Hematopoietic multipotent progenitor cell treated with erythropoietin and hydrocortisone succinate and interleukin-3 and kit ligand, for 4 days (in vitro differentiated cells): ENCODE measurements at regions not wholly inside any gene's neighbourhood (a gene's known extent, or its start where the extent isn't known, plus 50 kb on each side); places are given as distances from the start of the nearest gene placed in this dataset.

Source experiments
- DNase-seq: peaks from one replicate; pipeline ENCODE4 v3.0.0-alpha.2; 2015

DNA sequence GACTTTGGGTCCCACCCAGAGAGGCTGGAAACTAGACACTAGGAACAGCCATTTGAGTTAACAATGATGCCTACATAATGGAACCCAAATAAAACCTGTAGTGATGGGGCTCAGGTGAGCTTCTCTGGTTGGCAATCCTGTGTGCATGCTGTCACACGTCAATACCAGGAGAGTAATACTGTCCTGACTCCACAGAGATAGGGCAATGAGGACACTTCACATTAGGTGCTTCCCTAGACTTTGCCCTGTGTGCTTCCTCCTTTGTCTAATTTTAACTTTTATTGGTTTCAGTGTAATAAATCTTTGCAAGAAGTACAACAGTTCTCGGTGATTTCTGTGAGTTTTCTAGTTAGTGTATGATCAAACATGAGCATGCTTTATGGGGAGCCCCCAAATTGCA is 281.8 kb upstream of the ARRDC4 start:
- DNase-seq, result no peak

DNA sequence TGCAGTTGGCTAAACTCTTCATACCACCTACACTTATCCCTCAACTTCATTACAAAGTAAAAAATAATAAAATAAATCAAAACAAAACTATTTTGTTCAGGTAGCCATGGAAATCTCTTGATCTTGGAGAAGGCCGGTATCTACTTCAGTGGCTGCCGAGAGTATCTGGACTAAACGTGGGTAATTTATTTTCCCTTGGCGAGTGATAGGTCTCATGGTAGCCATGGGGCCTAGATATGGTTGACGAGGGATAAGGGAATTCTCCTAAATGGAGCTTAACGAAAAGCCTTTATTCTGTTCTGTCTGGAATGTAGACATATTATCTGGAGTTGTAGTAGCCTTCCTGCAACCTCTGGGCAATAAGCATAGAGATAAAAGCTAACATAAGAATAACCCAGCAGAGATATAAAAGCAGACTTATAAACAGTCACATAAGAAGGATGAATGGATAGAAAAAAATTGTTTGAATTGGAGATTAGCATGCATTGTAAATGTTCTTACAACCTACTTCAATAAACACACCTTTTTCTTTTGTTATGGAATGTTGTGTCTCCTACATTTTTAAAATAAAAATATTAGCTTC is 281.3 kb upstream of the ARRDC4 start:
- no peak for DNase-seq

DNA sequence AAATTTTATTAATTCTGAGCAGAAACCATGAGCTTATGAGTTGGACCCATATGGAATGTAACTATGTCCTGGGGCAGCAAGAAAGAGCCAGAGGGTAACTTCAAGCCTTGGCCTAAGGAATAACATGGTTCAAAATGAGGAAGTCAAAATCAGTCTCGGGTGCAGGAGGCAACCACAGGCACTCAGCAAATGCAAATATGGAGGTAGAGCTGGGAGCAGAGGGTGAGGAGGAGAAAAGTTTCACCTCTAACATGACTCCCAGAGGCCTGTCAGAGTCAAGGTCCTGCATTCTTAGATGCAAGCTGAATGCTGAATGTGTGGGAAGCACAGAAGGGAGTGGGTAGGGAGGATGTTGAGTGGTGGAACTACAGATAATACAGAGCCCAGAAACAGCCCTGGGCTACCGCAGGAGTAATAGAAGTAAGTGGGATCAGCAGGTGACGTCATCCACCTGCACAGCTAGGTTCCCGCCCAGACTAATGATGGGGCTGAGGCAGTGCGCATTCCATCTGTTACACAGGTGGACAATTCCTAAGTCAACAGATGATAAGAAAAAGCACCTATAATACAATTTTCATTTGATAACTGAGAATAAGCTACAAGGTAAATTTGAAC is 279.8 kb upstream of the ARRDC4 start:
- peak; percentile 0 for DNase-seq

DNA sequence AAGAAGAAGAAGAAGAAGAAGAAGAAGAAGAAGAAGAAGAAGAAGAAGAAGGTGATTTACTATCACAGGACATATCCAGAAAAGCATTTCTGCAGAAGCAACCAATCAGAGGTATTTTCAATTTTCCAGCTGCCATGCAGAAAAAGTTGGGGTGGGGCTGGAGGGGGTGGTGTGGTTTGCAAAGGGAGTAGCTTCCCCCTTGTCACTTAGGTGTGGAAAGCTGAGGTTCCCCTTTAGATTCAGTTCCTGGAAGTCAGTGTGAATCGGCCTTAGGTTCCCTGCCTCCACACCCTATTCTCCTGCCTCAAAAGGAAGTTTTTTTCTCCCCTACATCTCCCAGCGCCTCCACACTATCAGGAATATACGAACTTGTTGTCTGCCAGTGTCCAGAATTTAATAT is 276.7 kb upstream of the ARRDC4 start:
- peak; percentile 10 for DNase-seq

DNA sequence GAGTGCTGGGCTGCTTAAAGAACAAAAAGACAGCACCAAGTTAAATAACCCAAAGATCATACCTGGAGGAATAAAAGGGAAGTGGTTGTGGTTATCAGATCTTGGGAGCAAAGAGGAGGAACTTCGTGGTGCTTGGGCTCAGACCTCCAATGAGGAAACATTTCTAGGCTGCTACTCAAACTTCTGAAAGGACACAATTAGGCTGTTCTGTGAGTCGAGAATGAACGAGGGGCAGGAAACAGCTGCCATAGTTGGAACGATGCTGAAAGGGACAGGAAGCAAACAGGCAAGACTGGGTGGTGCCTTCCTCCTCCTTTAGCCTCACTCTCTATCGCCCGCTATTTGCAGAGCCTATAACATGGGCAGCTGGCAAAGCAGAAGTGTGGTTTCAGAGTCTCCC is 276.3 kb upstream of the ARRDC4 start:
- peak; percentile 54 for DNase-seq

DNA sequence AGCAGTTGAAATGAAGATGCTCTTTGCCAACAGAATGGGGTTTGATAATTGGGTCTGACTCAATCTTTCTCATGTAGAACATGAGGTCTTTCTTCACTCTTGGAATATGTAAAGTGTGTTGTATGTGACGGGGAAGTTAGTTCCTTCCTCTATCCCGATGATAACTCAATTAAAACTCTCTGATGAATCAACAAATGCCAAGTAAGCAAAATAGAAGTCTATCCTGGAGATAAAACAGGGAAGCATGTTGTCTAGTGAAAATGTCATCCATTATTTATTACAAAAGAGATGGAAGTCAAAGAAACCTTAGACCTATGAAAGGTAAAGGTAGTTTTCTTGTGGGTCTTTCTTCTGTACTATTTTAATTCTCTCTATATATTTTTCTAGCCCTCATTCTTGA is 274.2 kb upstream of the ARRDC4 start:
- DNase-seq, result no peak

DNA sequence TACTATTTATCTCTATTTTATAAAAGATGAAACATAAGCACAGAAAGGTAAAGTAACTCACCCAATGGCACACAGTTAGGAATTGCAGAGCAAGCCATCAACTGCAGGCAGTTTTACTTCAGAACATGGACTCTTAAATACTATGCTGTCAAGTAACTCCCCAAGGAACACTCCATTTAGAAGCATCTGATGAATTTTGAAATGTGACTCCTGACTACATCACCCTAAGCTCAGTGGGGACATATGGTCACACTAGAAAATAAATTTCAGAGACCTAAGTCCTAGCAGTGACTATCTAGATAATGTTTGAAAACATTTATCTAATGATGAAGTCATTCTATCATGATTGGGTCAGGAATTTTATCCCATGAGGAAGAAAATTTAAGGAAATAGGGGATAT is 272.8 kb upstream of the ARRDC4 start:
- DNase-seq, result no peak

DNA sequence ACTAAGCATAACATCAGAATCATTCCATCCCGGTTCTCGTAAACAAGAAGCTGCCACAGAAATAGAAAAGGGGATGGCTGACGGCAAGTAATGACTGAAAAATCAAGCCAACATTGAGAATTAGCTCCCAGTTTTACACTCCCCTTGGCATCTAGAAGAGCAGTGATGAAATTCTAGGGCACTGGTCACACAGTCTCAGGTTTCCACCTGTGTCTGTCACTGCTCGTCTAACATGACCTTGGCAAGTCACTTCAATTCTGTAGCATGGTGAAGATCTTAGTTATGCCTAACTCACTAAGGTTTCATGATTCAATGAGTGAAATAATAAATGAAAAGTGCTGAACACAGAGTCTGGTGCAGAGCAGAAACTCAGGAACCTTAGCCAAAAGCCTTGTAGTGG is 272.3 kb upstream of the ARRDC4 start:
- DNase-seq, result no peak

DNA sequence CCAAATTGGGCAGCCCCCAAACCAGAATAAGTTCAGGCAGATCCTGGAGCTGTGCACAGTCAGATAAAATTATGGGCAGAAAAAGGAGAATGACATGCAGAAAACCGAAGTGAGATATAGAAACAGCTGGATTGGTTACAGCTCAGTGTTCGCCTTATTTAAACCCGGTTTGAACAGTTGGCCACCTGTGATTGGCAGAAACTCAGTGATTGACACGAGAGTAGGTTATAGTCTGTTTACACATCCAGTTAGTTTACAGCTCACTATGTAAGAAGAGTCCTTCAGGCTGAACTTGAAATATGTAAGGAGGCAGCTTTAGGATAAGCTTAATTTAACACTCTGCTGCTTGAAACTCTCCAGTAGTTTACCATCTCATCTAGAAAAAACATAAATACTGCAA is 271.6 kb upstream of the ARRDC4 start:
- DNase-seq, result no peak

DNA sequence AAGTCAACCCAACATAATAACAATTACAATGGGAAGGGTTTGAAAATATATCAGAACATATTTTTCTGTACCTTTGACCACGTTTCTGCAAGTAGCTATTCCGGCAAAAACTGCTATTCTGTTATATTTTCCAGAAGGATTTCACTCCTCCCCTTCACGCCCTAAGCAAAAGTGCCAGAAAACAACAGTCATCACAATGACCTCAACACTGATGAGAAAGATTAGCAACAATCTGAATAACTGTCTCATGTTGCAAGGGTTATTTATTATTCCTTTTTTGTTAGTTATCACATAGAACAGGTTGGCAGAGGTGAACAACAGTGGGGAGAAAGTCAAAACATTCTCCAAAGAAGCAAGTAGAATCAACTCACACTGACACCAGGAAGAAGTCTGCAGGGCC is 269.4 kb upstream of the ARRDC4 start:
- no peak for DNase-seq

DNA sequence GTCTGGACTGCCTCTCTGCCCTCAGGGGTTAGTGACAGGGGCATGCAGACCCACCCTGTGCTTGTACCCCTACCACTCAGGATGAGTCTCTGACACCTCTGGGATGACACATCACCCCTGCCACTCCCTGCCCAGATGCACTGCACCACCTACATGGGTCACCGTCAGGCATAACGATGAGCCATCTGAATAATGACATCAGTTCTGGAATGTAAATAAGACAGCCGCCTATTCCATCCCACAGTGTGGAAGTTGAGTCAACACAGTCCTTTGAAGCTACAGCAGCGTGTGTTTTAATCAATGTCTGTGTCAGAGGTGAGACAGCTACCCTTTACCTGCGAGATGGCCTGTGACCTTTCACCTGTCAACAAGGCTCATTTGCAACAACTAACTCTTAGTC is 268.7 kb upstream of the ARRDC4 start:
- DNase-seq, result no peak

DNA sequence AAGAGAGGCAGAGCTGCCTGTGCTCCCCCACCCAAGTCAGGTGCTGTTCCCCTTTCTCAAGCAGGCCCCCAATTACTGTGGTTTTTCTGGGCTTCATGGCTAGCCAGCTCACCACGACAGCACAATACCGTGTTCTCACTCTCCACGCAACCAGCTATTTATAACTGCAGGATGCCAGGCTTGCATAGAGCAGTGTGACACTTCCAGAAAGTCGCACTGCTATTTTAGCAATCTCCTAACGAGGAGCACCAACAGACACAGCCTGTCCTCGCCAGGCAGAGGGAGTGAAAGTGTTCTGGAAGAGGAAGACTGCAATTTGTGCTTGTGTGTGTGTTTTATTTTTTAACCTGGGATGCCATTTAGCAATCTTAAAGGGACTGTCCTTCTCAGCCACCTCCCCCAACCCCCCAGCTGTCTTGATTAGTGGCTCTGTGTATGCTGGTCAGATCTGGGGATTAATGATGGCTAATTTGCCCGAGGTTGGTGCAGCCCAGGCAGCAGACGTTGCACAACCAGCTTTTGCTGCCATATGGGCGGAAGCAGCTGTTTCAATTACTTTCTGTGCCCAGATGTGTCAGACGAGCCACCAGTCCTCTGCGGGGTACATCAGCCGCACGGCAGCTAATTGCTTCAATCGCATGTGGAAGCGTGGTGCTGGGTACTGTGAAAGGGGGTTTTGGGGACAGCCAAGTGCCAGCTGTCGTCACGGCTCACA is 268.0 kb upstream of the ARRDC4 start:
- DNase-seq, result peak; percentile 35

DNA sequence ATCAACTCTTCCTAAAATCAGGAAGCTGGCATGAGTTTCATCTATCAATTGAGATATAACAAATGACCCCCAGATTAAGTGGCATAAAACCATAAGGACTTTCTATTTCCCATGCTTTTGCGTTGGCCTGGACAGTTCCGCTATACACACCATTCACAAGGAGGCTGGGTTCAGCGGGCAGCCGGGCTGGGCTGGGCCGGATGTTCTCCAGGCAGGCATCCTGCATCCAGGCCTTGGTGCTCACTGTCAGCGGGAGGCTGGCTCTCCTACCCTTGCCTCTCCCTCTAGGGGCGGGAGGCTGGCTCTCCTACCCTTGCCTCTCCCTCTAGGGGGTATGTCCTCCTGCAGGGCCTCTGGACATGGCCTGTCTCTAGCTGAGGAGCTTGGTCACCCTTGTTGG is 266.0 kb upstream of the ARRDC4 start:
- no peak for DNase-seq

DNA sequence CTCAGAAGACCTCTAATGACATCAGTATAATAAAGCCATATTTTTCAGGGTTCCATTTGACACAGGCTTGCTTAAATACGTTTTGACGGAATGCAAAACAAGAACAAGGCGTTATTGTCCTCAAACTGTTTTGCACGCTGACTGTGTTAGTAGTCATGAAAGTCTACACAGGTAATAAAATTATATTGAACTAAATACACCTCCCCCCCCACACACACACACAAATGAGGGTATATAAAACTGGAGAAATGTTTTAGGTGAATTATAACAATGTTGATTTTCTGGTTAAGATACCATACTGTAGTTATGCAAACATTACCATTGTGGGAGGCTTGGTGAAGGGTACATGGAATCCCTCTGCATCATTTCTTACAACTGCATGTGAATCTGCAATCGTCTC is 257.1 kb upstream of the ARRDC4 start:
- DNase-seq, result no peak

DNA sequence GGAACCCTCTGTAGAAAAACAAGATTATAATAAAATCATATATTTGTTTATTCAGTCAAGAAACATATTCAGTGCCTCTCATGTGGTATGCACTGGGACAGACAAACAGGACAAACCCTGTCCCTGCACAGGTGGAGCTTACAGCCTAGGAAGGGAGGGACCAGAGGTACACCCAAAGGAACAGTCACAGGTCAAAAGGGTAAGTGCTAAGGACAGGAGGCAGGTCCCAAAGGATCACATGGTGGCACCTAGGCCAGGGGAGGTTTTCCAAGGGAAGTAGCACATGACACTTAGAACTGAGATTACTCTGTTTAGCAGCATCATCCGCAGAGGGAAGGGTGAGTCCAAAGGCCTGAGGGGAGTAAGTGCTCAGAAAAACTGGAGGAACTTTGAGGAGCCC is 254.4 kb upstream of the ARRDC4 start:
- no peak for DNase-seq

DNA sequence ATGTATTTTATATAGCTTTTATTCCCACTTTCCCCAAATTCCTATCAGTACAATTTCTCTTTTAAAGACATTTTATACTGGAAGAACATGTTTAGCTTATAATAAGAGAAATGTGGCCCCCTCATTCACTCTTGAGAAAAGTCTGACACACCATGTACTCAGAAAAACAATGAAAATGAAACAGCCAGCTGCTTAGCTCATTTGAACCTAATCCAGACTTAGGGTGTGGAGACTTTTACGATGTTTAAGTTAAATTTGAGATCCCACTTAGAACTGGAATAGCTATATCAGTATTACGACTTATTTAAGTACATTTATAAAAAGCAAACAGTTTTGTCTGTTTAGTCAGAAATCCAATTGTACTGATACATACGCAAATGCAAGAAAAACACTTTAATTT is 252.3 kb upstream of the ARRDC4 start:
- no peak for DNase-seq

DNA sequence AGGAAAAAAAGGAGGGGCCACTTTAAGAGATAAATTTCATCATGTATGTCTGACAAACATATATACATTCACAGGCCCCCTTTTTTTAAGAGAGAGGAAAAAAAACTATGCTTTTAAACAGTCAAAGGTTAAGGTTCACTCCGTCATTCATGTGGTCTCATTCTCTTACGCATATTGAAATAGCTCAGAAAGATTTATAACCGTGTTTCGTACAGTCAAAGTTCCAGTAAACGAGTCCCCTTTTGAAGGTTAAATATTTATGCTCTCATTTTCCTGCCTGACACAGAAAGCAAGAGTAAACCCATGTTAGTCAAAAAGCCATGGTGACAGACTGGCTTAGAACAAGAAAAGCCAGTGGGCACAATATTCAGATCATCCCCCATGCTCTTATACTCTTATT is 248.0 kb upstream of the ARRDC4 start:
- DNase-seq, result no peak

DNA sequence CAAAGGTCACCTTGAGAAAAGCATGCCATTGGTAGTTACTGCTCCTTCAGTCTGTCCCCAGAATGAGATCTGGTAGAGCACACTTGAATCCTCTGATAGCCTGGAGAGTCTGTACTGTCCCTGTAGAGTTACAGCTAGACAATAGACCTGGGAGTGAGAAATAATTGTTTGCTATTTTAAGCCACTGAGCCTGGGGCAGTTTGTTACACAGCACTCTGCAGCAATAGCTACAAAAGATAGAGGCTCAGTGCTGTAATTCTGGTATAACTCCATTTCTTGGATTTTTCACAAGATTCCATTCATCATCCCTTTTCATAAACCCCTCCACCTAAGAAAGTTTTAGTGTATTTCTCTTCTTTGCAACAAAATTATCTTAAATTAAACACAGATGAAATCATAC is 242.7 kb upstream of the ARRDC4 start:
- DNase-seq, result no peak

DNA sequence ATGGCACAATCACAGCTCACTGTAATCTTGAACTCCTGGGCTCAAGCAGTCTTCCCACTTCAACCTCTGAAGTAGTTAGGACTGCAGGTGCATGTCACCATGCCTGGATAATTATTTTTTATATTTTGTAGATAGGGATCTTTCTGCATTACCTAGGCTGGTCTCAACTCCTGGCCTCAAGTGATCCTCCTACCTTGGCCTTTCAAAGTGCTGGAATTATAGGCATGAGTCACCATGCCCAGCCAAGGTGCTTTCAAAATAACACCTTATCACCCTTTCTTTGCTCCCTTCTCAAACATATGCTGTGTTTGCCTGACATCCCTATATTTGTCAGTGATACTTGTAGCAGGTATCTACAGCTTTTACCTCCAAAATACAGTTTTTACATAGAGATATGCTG is 242.0 kb upstream of the ARRDC4 start:
- no peak for DNase-seq

DNA sequence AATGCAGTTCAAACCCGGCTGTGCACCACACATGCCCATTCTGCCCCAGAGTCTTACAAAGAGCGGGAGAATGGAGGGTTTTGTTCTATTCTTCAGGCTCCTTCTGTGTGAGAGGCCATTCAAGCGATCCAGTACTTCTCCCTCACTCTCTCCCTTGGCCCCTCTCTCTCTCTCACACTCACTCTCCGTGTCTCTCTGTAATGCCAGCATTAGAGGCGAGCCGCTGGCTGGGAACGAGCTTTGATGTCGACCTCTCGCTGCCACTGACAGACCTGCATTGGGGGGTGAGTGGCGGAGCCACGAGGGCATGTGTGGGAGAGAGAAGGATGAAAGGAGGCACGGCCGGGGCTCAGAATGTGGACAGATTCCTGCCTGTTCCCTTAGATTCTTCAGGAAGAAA is 231.7 kb upstream of the ARRDC4 start:
- DNase-seq, result no peak

DNA sequence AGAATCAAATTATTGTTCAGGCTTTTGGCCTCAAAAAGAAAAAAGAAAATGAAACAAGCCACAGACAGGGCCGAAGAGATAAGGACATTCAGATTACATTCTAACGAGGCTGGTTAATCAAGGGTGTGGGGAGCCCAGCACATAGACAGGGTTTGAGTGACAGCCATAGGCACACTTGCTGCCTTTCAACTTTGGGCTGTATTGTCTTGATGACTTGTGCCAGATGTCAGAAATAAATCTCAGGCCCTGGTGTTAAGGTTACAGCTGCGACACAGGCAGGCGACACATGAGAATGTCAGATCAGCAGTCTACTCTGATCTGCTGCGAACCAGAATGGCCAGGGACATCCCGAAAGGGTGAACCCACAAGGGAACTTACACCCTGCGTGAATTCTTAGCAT is 231.2 kb upstream of the ARRDC4 start:
- no peak for DNase-seq

DNA sequence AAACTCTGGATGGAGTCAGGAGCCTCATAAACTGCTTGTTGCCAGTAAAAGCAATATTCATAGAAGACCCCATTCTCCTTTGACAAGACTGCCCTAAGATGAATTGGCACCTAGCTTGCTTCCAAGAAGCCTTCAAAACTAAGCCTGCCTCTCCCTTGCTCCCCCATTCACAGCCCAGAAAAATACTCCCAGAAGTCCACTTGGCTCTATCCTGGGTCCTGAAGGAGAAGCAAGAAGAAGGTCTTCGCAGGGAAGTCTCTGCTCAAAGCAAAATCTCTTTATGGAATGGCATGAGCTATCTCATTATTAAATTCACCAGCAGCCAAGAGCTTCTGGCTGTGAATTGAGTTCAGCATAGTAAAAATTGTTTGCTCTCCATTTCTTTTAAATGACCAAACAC is 230.2 kb upstream of the ARRDC4 start:
- no peak for DNase-seq

DNA sequence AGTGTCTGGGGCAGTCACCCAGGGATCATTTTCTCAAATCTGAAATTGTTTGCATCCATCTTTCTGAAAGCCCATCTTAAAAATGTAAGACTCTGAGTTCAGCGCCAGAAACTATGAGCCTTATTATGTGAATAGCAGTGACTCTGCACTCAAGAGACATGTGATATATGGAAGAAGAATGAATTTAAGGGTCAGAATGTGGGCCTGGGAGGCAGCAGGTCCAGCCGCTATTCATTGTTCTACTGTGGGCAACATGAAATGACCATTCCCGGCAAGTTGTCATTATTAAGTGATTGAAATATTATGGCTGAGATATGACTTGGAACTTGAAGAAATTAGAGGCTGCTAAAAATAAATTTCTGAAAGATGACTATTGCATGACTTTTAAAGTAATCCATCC is 228.6 kb upstream of the ARRDC4 start:
- DNase-seq, result no peak

DNA sequence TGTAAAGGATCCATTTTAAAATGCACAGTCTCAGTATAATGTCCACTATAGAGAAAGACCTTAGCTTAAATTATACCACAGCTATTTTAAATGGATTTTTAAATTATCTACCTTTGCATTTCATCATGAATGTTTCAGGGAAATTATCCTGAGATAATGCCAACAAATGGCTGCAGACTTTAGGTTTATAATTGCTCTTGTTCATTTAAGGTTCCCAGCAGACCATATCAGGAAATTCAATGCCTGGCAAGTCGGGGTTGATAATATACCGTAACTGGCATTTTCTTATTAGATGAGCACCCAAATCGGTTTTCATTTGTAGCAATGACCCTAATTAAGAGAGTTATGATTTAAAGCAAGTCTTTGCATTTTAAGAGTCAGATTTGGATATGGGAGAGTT is 227.1 kb upstream of the ARRDC4 start:
- DNase-seq, result no peak

DNA sequence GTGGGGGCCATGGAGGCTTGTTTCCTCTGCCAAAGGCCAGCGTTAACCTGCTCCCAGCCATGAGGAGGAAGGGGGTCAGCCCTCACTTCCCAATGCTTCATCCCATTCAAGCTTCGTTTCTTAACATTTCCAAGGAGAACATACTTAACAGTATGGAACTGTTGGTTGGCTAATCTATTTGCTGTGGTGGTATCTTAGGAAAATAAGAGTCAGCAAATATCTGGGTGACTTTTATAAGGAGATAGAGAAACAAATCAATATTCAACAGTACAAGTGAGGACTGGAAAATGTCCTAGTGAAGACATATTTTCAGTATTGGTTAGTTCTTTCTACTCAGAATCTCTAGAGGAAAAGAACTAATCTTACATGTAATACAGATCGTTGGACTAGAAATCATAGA is 223.8 kb upstream of the ARRDC4 start:
- no peak for DNase-seq
